Loucy (cell line): ENCODE measurements at regions not wholly inside any gene's neighbourhood (a gene's known extent, or its start where the extent isn't known, plus 50 kb on each side); places are given as distances from the start of the nearest gene placed in this dataset.

ENCODE experiments used
- CTCF ChIP-seq: fragments of 200-600 bp; sonication (generic); conservative IDR thresholded peaks from 2 replicates; pipeline ENCODE4 v1.5.1; 2014; ENCODE audit warnings: mild to moderate bottlenecking, antibody characterized with exemption, low read length
- EZH2phosphoT487 ChIP-seq: fragments of 200-600 bp; IDR thresholded peaks from 2 replicates; pipeline ENCODE4 v1.6.1; 2018; ENCODE audit warnings: antibody characterized with exemption, mild to moderate bottlenecking, moderate library complexity, borderline replicate concordance

- TF ChIP-seq CTCF: no peak
- TF ChIP-seq EZH2phosphoT487: no peak
These were observed 110.1 kb upstream of the ABCA1 start for GRCh38 chr9:105038051-105038450.
